Right lobe of liver (tissue), 6 donors: ENCODE measurements at regions not wholly inside any gene's neighbourhood (a gene's known extent, or its start where the extent isn't known, plus 50 kb on each side); places are given as distances from the start of the nearest gene placed in this dataset.
"Not testable (repeated sequence)": the region's sequence is repeated elsewhere in the genome, so short reads cannot be mapped to it uniquely, and the experiment has no call there.

Experiments
- ATAC-seq, 4 donors: fragments of 200-7000 bp; cut with Tn5 transposase; one replicate each; pipeline ENCODE4 v1.9.1; 2020; ENCODE audit warnings: mild to moderate bottlenecking in 4 of 4, moderate library complexity in 4 of 4
- DNase-seq, 3 donors: peaks; one replicate each; pipeline ENCODE4 v3.0.0-alpha.2; 2020
- H3K27ac ChIP-seq, 3 donors: fragments of 200-600 bp; one replicate each; pipeline ENCODE4 v1.8.0; 2022
- H3K27me3 ChIP-seq, 2 donors: fragments of 200-600 bp; one replicate each; pipeline ENCODE4 v1.8.0; 2022
- H3K36me3 ChIP-seq, 4 donors: fragments of 200-600 bp; sonication (generic) in 1 of 4; one replicate each; pipeline versions ENCODE4 v1.5.1 to v1.8.0; 2017 to 2022; ENCODE audit warnings: control low read depth in 1 of 4
- H3K4me1 ChIP-seq, 4 donors: fragments of 200-600 bp; sonication (generic) in 1 of 4; one replicate each; pipeline versions ENCODE4 v1.5.1 to v1.8.0; 2017 to 2022; ENCODE audit warnings: control low read depth in 1 of 4
- H3K4me3 ChIP-seq, 3 donors: fragments of 200-600 bp; one replicate each; pipeline ENCODE4 v1.8.0; 2022
- H3K9me3 ChIP-seq, 4 donors: fragments of 200-600 bp; sonication (generic) in 1 of 4; one replicate each; pipeline versions ENCODE4 v1.5.1 to v1.8.0; 2017 to 2022; ENCODE audit warnings: control low read depth in 1 of 4
- POLR2A ChIP-seq: fragments of 450-650 bp; IDR thresholded peaks from one replicate; pipeline ENCODE4 v1.6.1; 2017; ENCODE audit warnings: antibody characterized with exemption, mild to moderate bottlenecking
- WGBS: methylation state at CpG from one replicate; pipeline ENCODE4 v1.1.6; 2018; ENCODE audit warnings: low coverage, low lambda C conversion rate; ENCODE audit not compliant: insufficient coverage; ENCODE audit errors: missing lambda C conversion rate; 5-methylcytosine and 5-hydroxymethylcytosine counted together
- intact Hi-C, 2 donors: fragments of 100-400 bp; cut with DNase I; formaldehyde crosslinking; loops; one replicate each; pipeline versions ENCODE4 v1.11.2 to v1.14.1; 2022
- TF ChIP-seq, protein P1 (sequence below), 4 donors: fragments of 200-600 bp in 3 of 4; fragments of 450-650 bp in 1 of 4; IDR thresholded peaks; one replicate each; pipeline versions ENCODE4 v1.5.1 to v1.8.0; 2016 to 2022; ENCODE audit warnings: antibody characterized with exemption in 4 of 4, mild to moderate bottlenecking in 2 of 4
- donor health status: DM: no; HTN: yes; CAD: no.
- donor health status: DM: no; HTN: no; CAD: no.
- donor health status: DM: no; HTN: no; CAD: no.
- donor health status: DM: no; HTN: yes; CAD: no.
- donor health status: DM: no; HTN: yes; CAD: no.

DNA sequence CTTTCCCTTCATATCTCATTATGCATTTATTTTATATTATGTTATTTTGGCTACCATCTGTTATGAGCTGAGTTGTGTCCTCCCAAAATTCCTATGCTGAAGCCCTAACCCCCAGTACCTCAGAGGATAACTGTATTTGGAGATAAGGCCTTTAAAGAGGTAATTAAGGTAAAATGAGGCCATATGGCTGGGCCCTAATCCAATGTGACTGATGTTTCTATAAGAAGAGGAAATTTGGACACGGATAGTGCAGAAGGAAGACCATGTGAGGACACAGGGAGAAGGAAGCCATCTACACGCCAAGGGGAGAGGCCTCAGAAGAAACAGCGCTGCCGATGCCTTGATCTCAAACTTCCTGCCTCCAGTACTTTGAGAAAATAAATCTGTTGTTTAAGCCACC, 557.7 kb upstream of the CDH5 start:
- intact Hi-C loops, result no loop called here
- no peaks in the 10 kb centered on the region for H3K27me3 ChIP-seq
- no peak overlapping the region for H3K27ac ChIP-seq
- H3K9me3 ChIP-seq, result no peaks in the 10 kb centered on the region
- H3K4me3 ChIP-seq, result no peak overlapping the region
- TF ChIP-seq, protein P1, sequence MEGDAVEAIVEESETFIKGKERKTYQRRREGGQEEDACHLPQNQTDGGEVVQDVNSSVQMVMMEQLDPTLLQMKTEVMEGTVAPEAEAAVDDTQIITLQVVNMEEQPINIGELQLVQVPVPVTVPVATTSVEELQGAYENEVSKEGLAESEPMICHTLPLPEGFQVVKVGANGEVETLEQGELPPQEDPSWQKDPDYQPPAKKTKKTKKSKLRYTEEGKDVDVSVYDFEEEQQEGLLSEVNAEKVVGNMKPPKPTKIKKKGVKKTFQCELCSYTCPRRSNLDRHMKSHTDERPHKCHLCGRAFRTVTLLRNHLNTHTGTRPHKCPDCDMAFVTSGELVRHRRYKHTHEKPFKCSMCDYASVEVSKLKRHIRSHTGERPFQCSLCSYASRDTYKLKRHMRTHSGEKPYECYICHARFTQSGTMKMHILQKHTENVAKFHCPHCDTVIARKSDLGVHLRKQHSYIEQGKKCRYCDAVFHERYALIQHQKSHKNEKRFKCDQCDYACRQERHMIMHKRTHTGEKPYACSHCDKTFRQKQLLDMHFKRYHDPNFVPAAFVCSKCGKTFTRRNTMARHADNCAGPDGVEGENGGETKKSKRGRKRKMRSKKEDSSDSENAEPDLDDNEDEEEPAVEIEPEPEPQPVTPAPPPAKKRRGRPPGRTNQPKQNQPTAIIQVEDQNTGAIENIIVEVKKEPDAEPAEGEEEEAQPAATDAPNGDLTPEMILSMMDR (IDR thresholded peaks at IDR 0.05), result no peak
- no peak for TF ChIP-seq POLR2A
- ATAC-seq, result no peak
- DNase-seq, result no peak
- peaks cover 0 to 4% (median 0%) of the 10 kb centered on the region in 4 donors for H3K4me1 ChIP-seq
- H3K36me3 ChIP-seq, result no peaks in the 10 kb centered on the region
- WGBS, result 58% methylated on average over 2 of the region's 4 CpGs

DNA sequence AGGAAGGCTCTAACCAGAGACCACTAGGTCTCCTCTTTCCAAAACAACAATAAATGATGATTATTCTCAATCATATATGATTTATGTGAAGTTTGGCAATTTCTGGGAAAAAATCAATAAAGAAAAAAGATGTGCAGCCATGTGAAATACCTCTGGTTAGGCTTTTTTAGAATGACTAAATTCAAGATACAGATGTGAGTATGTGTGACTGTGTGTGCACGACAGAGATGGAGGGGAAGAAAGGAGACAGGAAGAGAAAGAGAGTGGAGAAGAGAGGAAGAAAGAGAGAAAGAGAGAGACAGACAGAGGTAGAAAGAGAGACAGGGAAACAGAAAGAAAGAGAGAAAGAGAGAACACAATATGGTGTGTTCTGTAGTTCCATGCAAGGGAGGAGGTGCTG, 558.6 kb upstream of the CDH5 start:
- WGBS, result 22% methylated on average over 1 of the region's 1 CpG
- intact Hi-C loops, result no loop called here
- DNase-seq (no peak), ATAC-seq (no peak)
- Histone ChIP-seq H3K4me1 (peaks cover 0 to 4% (median 0%) of the 10 kb centered on the region in 4 donors), H3K36me3 (no peaks in the 10 kb centered on the region), H3K27me3 (no peaks in the 10 kb centered on the region), H3K9me3 (no peaks in the 10 kb centered on the region), H3K4me3 (no peak overlapping the region), H3K27ac (no peak overlapping the region)
- TF ChIP-seq POLR2A, result no peak
- TF ChIP-seq, protein P1 (IDR thresholded peaks at IDR 0.05), result no peak

DNA sequence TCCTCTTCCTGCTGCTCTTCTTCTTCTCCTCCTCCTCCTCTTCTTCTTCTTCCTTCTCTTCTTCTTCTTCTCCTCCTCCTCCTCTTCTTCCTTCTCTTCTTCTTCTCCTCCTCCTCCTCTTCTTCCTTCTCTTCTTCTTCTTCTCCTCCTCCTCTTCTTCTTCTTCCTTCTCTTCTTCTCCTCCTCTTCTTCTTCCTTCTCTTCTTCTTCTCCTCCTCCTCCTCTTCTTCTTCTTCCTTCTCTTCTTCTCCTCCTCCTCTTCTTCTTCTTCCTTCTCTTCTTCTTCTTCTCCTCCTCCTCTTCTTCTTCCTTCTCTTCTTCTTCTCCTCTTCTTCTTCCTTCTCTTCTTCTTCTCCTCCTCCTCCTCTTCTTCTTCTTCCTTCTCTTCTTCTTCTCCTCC, 560.8 kb upstream of the CDH5 start:
- ATAC-seq, H3K27me3 ChIP-seq, DNase-seq, H3K27ac ChIP-seq, H3K9me3 ChIP-seq, intact Hi-C loops, H3K4me3 ChIP-seq, H3K4me1 ChIP-seq, H3K36me3 ChIP-seq: not testable (repeated sequence)

DNA sequence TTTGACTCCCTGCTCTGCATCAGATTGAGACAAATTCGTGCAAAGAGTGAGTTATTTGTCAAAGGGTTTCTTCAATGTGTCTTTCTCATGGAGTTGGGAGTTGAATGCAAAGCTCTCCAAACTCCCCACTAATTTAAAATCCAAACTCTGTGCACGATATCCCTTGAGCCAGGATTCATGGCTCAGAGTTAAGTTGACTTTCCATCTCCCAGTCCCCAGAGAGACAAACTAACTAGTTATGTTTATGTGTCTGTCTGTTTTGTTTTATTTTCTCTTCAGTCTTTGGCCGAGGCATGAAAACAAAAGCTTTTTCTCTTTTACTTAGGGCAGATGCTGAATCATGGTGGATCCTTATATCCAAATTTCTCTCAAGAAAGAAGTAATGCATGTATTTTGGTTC, 570.0 kb upstream of the CDH5 start:
- Histone ChIP-seq H3K36me3 (no peaks in the 10 kb centered on the region), H3K27me3 (no peaks in the 10 kb centered on the region), H3K4me1 (no peaks in the 10 kb centered on the region), H3K9me3 (no peaks in the 10 kb centered on the region), H3K4me3 (no peak overlapping the region), H3K27ac (no peak overlapping the region)
- TF ChIP-seq, protein P1 (IDR thresholded peaks at IDR 0.05), result no peak
- no peak for TF ChIP-seq POLR2A
- intact Hi-C loops, result no loop called here
- 17% methylated on average over 3 of the region's 3 CpGs for WGBS
- DNase-seq (no peak), ATAC-seq (no peak)

DNA sequence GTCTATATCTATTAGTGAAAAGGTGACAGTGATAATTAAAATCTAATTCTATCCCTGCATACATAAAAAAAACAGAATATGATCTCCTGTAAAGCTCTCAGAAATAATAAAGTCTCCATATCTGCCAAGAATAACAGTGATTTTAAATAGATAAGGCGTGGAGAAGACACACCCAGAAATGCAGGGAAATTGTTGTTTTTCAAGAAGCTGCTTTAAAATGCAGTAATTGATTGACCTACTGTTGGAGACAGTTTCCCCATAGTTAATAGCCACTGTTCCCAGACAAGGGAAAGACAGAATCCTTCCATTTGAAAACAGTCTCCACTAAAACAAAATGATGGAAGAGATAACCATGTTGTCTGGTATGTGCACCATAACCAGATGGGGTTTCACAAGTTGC, 571.5 kb upstream of the CDH5 start:
- DNase-seq (no peak), ATAC-seq (no peak)
- no peak overlapping the region for H3K27ac ChIP-seq
- H3K27me3 ChIP-seq, result no peaks in the 10 kb centered on the region
- TF ChIP-seq POLR2A, result no peak
- TF ChIP-seq, protein P1 (IDR thresholded peaks at IDR 0.05), result no peak
- 33% methylated on average over 1 of the region's 1 CpG for WGBS
- H3K4me1 ChIP-seq, result no peaks in the 10 kb centered on the region
- no peaks in the 10 kb centered on the region for H3K9me3 ChIP-seq
- intact Hi-C loops, result no loop called here
- H3K4me3 ChIP-seq, result no peak overlapping the region
- no peaks in the 10 kb centered on the region for H3K36me3 ChIP-seq
